GM19238 (cell line): ENCODE measurements at regions not wholly inside any gene's neighbourhood (a gene's known extent, or its start where the extent isn't known, plus 50 kb on each side); places are given as distances from the start of the nearest gene placed in this dataset.
"Not testable (repeated sequence)": the region's sequence is repeated elsewhere in the genome, so short reads cannot be mapped to it uniquely, and the experiment has no call there.

Source experiments
- DNase-seq: peaks from one replicate; pipeline ENCODE4 v3.0.0; 2011; ENCODE audit warnings: low spot score; ENCODE audit not compliant: insufficient read length

DNA sequence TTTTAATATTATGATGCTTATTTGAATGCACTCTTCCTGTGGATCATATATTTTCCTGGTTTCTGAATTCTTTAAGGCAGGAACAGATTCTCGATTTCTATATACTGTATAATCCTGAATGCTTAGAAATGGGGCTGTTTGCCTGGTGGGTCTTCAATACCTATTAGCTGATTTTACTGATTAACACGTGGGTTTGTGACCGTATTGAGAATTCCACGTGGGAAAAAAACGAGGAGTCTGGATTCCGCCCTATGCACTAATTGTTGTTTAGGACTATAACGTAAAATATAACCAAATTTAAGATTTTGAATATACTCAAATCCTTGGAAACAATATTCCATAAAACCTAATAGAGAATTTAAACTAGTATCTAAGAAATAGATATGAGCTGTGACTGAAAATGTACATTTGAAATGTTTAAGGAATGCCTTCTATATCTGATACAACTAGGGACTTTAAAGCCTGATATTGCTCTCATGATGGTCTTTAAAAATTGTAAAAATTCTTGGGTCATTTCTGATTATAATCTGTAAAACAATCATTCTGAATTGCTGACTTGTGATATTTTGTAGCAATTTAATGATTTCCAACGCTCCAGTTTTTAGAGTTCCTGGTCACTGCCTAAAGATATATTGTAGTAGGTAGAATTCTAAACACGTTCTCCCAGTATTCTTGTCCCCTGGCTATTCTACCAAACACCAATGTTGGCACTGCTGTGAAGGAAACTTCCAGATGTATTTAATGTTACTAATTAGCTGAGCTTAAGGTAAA, 93.6 kb upstream of the NOX3 start:
- no peak for DNase-seq

DNA sequence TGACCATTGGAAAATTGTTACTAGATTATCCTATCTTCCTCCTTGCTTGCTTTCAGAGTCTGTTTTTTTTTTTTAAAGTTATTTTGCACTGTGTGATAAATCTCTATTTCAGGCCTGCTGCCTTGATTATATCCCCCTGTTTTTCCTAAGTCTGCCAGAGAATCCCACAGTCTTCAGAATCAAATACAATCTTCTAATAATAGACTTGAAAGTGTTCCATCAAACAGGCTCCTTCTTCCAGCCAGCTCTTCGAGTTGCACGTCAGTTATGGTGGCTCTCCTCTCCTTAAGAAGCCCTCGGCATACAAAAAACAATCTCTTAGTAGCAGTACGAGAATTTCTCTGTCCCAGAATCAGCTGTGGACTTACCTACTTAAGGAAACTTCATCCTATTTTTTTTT, 92.9 kb upstream of the NOX3 start:
- DNase-seq: no peak

DNA sequence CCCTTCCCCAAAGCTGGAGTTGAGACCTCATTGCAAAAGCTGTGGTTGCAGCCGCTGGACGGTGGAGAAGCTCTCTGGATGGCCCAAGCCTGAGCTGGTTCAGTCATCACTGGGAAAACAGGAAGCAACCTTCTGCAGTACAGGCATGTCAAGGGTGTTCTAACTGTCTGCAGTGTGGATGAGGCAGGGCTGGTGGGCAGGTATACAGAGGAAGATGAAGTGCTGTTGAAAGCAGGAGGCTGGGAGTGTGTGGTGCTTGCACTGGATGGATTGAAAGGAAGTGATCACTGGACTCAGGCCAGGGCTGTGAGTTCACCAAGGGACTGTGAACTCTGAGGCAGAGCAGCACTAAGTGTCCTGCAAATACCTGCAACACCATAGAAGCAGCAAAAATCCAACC, 89.0 kb upstream of the NOX3 start:
- DNase-seq: no peak

DNA sequence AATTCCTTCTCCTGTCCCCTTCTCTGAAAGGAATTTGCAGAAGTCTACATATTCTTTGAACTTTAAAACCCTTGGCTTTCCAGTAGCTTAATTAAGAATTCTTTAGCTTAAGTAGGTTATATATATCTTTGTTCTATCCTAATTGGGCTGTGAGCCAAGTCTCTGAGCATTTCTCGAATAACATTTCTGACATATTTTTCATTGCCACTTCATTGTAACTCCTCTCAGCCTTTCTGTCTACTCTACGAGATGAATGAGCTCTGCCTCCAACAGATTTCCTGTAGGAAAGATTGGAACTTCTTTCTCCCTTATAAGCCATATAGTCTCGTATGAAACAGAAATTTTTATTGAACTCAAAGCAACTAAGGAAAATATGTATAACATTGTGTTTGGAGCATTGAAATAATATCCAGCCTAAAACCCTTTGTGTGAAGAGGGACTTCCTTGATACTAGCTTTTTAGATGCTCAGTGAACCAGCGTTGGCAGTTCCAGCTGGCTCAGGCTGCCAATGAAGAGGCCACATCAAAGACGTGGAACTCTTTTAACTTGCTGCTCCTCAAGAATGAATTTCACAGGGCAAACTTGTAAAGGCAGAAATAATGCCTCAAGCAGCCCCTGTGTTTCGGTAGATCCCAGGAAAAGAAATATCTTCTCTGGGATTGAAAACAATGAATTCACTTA, 87.7 kb upstream of the NOX3 start:
- DNase-seq: no peak

DNA sequence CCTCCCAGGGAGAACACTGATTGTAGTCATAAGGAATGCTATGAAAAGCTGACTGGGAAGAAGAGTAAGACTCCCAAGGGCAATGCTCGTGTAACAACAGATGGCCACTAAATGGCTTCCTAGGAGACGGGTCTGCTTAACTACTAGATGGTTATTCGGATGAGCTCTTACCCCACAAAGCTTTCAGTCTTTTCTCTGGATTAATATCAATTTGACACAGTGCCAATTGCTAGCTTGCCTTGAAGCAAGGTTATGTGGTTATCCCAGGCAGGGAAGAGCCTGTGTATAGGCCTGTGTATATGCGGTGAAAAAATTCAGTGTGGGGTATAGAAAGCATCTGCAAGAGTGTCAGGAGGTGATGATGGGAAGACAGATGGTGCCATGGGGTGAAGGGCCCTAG, 86.4 kb upstream of the NOX3 start:
- DNase-seq: no peak

DNA sequence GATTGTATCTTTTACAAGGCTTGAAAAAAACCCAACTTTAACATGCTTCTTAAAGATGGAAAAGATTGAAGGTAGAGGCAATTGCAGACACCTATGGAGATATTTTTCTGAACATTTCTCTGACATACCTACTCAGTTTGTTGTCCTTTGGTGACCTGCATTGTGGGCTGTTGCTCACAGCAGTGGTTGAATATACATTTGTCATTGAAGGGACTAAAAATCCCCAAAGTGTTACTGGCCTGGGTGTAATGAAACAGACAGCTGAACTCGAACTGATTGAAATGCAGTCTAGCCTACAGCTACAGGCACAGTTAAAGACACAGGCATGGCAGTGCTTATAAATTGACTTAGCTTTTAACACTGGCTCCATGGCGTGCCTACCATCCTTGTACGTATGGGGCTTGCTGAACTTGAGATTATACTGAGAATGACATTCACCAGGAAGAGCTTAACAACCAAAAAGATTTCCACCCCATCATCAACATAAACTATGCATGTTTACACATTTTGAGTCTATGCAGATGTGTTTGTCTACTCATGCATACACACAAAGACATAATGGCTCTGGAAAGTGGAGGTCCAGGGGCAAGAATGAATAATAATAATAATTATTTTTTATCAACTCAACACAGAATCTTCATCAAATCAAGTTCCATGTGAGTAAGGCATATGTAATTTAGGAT, 83.2 kb upstream of the NOX3 start:
- DNase-seq: no peak

DNA sequence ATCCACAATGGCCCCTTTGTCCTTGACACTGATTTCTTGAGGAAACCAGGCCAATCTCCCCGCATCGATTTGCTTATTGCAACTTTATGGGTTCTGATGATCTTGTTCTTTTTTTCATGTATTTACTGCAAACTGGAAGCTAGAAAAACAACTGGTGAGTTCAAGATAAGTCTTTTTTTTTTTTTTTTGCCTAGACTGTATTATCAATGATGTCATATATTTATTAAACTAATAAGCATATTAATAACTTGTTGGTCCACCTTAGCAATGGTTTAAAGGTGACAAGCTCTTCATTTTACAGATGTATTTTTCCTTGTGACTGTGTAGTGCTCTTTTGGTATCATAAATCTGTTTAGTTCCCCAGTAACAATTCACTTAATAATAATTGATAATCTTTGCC, 79.0 kb upstream of the NOX3 start:
- no peak for DNase-seq

DNA sequence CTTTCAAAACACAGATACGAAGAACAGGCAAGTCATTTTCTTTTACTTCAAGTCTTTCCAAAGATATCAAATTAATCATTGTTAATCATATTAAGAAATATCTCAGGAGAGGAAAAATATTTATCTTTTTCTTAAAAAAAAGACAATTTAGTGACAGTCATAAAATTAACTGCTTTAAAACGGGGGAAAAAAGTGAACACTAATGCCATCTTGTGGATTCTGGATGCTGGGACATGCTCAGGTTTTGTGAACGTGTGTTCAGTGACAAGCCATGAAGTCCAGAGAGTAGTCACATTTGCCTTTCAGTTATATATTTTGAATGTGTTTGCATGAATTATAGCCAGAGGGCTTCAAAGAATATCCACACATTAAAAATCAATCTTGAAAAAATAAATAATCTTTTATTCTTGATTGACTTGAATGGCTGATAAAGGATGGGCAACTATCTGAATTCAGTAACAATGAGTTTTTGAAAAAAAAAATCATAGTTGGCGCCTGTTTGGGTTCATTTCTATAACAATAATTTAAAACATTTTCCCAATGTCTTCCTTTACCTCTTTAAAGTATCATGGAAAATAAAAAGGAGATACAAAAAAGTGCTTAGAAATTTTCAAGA, 74.7 kb upstream of the NOX3 start:
- DNase-seq: peak; percentile 3

DNA sequence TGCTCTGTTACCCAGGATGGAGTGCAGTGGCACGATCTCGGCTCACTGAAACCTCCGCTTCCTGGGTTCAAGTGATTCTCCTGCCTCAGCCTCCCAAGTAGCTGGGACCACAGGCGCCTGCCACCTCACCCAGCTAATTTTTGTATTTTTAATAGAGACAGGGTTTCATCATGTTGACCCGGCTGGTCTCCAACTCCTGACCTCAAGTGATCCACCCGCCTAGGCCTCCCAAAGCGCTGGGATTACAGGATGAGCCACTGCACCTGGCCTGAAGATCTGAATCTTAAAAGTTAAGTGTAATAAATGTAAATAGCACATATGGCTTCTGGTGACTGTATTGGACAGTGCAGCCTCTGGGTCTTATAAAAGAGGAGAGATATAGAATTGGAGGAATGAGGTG, 74.2 kb upstream of the NOX3 start:
- not testable (repeated sequence) for DNase-seq

DNA sequence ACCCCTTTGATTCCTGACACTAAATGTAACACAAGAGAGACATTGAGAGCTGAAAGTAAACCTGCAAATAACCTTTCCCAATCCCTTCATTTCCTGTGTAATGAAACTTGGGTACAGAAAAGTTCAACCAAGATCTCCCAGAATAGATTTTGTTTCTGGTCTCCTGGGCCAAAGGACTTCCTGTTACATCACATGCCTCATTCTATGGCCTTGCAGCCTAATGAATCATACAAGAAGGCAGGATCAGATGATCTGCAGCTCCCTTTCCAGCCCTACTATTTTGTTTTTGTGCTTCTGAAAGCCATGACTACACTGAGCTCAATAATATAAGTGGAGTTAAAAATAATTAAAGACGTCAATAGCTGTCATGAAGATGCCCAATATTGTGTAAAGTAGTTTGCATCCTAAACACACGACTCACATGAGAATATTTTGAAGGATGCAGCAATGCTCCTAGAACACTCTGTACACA, 73.4 kb upstream of the NOX3 start:
- DNase-seq: no peak

DNA sequence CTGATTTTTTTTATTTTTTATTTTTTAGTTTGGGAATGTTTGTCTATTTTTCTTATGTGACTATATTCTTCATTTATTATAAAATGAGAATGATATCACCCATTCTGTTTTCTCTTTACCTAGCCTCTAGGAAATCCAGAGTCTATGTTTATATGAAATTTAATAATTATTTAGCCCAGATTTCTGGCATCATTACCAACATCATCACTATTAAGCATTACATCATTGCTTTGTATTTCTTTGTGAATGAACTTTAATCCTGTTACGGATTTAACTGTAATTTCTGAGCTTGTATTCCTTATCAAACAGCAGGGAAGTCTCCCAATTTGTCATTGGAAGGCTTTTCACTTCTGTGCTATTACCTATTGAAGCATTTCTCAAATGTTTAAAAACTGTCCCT, 72.7 kb upstream of the NOX3 start:
- DNase-seq: no peak

DNA sequence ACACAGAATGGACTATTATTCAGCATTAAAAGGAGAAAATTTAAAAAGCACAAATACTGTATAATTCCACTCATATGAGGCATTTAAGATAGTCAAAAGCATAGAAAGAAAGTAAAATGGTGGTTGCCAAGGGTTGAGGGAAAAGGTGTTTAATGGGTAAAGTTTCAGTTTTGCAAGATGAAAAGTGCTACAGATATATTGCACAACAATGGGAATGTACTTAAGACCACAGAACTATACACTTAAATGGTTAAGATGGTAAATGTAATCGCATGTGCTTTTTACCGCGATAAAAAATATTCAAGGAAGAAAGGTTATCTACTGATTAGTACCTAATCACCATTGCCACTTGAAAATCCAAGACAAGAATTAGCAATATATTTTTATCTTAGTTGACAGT, 71.8 kb upstream of the NOX3 start:
- no peak for DNase-seq

DNA sequence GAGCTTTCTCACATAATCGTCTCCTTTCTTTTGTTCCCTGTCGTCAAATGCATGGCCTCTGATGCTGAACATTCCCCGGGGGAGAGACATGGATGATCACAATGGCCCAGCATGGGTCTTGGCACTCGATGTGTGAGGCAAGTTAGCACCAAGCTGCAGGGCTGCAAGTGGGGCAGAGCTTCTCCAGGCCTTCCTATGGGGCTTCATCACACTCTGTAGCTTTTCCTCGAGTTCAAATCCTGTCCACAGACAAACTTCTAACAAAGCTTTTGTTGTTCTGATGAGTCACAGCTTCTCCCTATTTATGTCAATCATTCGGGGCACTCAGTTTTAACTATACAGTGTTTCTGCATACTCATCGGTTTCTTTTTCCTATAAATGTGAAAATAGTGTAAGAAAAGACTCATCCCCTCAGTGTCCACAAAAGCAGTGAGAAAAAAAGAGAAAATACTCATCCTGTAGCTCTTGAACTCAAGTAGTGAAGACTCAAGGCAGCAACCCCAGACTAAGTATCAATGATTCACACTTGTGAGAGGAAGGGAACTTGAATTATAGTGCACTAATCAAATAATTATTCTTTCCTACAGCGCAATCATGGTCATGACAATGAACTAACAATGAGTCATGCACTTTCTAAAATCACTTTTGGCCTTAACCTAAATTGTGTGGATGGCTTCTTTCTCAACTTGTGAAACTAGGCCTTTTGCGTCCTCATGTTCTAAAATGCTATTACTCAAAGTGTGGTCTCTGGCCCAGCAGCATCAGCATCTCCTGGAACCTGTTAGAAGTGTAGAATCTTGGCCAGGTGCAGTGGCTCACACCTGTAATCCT, 68.4 kb upstream of the NOX3 start:
- DNase-seq: no peak

DNA sequence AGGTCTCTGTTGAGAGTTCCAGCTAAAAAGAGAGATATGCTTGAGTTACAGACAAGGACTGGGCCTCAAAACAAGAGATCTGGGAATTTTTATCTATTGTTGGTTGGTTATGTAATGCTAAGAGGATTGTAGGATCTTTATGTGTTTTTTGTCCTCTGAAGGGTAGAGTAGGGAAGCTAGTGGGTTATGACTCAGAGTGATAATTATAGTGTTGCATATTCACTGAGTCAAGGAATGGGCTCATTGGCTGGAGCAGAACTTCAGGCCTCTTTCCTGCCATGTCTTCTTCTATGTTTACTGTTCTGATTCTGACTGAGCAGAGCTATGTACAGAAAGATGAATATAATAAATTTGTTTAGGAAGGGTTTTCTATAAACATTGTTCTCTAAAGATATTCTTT, 66.1 kb upstream of the NOX3 start:
- no peak for DNase-seq

DNA sequence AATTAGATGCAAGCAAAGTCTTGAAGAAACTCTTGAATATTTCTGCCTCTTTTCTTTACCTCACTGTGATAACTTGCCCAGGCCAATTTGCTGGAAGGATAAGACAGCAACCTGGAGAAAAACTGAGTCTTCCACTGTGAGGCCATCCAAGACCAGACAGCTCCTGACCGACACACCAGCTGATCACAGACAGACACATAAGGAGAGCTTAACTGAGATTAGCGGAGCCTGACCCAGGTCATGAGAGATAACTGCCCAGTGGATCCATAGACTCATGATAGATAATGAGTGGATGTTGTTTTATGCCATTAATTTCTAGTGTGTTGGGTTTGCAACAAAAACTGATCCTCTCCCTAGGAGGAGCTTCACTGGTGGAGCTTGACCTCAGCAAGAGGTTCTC, 64.4 kb upstream of the NOX3 start:
- DNase-seq: no peak

DNA sequence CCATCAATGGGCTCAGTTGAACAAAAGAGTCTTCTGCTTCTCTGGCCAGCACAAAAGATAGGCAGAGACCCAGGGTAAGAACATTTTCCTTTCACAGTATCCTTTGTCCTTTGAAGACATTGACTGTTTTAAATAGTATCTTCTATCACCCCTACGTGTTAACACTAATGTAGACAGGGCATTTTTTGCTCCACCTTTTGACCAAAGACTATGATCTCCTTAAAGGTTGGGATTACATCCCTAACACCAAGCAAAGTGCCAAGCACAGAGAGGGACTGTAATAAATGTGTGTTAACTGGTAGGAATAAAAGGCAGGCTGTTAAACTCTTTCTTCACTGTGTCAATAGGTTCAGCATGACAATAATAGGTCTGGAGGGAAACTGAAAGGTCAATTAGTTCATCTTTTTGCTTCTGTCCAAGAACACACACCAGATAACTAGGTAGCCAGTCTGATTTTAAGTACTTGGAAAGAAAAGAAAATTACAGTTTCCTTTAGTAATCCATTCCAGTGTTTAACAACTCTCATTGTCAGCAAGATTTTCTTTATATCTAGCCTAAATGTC, 63.6 kb upstream of the NOX3 start:
- no peak for DNase-seq

DNA sequence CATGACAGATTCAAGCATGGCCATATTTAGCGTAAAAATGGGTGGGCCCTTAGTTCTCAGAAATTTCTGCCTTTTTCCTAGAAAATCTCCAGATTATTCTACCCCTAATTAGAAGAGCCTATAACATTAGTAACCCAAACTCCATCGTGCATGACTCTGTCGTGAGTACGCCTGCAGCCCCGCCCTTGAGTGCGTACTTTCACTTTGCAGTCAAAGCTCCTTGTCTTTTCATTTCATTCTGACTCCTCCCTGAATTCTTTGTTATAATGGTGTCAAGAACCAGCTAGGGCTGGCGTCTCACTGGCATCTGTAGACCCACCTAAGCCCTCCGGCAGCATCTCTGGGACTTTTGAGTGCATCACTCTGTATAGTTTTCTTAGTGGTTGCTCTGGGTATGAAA, 61.7 kb upstream of the NOX3 start:
- no peak for DNase-seq

DNA sequence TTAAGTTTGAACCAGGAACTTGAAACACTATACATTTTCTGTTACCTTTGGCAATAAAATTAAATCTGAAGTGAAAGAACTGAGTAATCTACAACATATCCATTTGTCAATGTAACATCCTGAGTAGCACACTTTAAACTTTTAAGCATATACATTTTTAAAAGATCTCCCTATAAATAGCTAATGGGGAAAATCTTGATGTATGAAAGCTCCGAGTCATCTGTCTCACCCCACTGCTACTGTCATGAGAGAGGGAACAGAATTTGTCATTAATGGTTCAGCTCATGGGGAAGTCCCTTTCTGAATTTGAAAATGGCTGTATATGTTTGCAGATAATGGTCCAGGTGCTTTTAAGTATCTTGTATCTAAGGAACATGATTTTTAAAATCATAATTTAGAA, 55.2 kb upstream of the NOX3 start:
- DNase-seq: no peak

DNA sequence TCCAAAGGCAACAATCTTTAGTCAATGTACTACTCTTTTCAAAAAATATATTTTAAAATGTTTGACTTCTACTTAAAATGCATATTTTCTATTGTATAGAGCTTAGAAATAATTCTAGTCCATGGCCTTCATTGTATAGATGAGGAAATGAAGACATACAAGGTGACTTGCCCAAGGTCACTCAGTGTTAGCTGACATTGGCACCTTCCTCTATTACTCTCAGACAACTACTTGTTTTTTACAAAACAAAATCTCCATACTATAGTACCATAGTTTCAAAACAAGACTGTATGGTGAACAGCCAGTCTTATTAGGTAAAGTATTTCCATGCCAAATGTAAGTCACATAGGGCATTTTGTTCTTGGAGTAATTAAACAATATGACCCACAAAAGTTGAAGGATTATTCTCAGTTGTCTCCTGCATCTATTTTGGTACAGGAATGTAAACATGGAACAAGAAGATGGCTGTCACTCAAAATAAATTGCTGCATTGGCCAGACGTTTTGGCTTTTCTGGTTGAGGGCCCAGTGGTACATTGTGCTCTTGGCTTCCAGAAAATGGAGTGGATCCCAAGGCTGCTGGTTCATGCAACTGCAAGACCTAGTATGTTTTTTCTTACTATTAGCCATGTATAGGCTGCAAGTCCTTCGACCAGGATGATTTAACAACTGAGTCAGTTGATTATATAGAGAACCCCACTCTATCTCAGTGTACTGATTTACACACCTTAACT, 54.3 kb upstream of the NOX3 start:
- DNase-seq: no peak

DNA sequence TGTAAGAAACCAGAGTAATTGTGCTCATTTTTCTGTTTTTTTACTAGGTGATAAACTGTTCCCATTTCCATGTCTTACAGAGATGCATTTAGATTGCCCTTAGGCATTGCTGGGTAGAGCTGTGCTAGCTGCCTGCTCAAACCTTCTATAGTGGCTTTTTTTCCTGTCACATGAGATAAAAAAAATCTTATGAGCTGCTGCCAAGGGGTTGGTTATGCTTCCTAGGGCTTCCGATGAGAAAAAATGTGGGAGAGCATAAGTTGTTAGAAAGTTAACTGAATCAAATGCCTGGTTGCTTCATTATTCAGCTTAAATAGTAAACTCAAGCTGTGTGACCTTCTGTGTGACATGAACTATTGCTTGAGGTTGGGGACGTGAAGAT, 50.0 kb upstream of the NOX3 start:
- no peak for DNase-seq
